NB4 (cell line): ENCODE measurements at regions not wholly inside any gene's neighbourhood (a gene's known extent, or its start where the extent isn't known, plus 50 kb on each side); places are given as distances from the start of the nearest gene placed in this dataset.
"Not testable (repeated sequence)": the region's sequence is repeated elsewhere in the genome, so short reads cannot be mapped to it uniquely, and the experiment has no call there.

Experiments used
- DNase-seq: peaks from one replicate; pipeline ENCODE4 v3.0.0; 2010; ENCODE audit warnings: low read depth
- H3K4me3 ChIP-seq: one replicate; pipeline ENCODE4 v1.5.1; 2011; ENCODE audit warnings: mild to moderate bottlenecking, low read depth, low read length, moderate library complexity
- MAX ChIP-seq: IDR thresholded peaks from 2 replicates; pipeline ENCODE4 v1.6.1; 2011; ENCODE audit warnings: low read depth, low read length
- MYC ChIP-seq: IDR thresholded peaks from 2 replicates; pipeline ENCODE4 v1.6.1; 2011; ENCODE audit warnings: low read depth, low read length
- POLR2A ChIP-seq: IDR thresholded peaks from 2 replicates; pipeline ENCODE4 v1.6.1; 2011; ENCODE audit warnings: mild to moderate bottlenecking; ENCODE audit not compliant: insufficient read length; ENCODE audit errors: extremely low read depth
- TF ChIP-seq, protein P1 (sequence below): IDR thresholded peaks from one replicate; pipeline ENCODE4 v1.5.1; 2012; ENCODE audit warnings: low read depth, low read length

GRCh38 chr10:65235266-65235665 lies 1690.6 kb upstream of the LRRTM3 start:
- DNase-seq = no peak
- TF ChIP-seq MYC (no peak), POLR2A (no peak), MAX (no peak)
- TF ChIP-seq, protein P1, sequence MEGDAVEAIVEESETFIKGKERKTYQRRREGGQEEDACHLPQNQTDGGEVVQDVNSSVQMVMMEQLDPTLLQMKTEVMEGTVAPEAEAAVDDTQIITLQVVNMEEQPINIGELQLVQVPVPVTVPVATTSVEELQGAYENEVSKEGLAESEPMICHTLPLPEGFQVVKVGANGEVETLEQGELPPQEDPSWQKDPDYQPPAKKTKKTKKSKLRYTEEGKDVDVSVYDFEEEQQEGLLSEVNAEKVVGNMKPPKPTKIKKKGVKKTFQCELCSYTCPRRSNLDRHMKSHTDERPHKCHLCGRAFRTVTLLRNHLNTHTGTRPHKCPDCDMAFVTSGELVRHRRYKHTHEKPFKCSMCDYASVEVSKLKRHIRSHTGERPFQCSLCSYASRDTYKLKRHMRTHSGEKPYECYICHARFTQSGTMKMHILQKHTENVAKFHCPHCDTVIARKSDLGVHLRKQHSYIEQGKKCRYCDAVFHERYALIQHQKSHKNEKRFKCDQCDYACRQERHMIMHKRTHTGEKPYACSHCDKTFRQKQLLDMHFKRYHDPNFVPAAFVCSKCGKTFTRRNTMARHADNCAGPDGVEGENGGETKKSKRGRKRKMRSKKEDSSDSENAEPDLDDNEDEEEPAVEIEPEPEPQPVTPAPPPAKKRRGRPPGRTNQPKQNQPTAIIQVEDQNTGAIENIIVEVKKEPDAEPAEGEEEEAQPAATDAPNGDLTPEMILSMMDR = no peak
- H3K4me3 ChIP-seq = no peak overlapping the region

GRCh38 chr10:65235846-65236245 lies 1690.0 kb upstream of the LRRTM3 start:
- no peak for DNase-seq
- TF ChIP-seq, protein P1 = no peak
- TF ChIP-seq POLR2A (no peak), MYC (no peak)
- H3K4me3 ChIP-seq = no peak overlapping the region

GRCh38 chr10:65265451-65265954 lies 1660.3 kb upstream of the LRRTM3 start:
- no peak overlapping the region for H3K4me3 ChIP-seq
- DNase-seq = no peak
- TF ChIP-seq MAX = no peak
- no peak for TF ChIP-seq MYC
- no peak for TF ChIP-seq POLR2A
- TF ChIP-seq, protein P1 = no peak

DNA sequence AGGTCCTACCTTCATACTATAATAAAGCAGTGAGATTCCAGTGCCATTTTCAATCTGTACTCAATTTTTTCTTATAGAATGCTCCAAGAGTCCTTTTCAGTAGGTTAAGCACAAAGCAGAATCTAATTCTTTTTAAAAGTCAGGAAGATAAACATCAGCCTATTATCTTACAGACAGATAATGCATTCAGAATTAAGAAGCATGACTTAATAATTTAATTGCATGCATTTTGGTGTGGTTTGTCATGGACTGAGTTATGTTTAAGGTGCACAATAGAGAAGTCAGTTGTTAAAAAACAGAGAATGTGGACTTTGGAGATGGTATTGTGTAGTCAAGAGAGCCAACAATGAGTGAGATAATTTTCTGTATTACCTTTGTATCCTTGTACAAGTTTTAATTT lies 1656.3 kb upstream of the LRRTM3 start:
- not testable (repeated sequence) for DNase-seq, H3K4me3 ChIP-seq

GRCh38 chr10:65270969-65271368 lies 1654.9 kb upstream of the LRRTM3 start:
- no peak for DNase-seq
- no peak overlapping the region for H3K4me3 ChIP-seq
- TF ChIP-seq MYC (no peak), MAX (no peak), POLR2A (no peak)
- TF ChIP-seq, protein P1 = no peak

DNA sequence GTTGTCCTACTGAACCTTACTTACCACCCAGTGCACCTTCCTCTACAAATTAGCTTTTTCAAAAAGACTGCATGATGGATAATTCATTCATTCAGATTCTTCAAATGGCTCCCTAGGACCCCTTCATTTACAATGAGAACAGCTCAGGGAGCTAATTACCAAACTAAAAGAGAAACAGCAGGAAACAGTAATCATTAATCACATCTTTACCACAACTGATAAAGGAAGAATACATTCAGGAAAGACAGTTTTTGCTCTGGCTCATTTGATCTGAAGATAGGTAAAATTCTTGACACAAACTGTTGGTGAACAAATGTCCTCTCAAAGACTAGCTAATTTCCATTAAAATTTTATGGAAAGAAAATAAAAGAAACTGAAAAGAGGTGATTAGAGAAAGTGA lies 1652.7 kb upstream of the LRRTM3 start:
- DNase-seq = no peak
- TF ChIP-seq, protein P1 = no peak
- TF ChIP-seq MAX (no peak), MYC (no peak), POLR2A (no peak)
- H3K4me3 ChIP-seq = no peak overlapping the region
